GM21723 (cell line): ENCODE measurements at regions not wholly inside any gene's neighbourhood (a gene's known extent, or its start where the extent isn't known, plus 50 kb on each side); places are given as distances from the start of the nearest gene placed in this dataset.
"Not testable (repeated sequence)": the region's sequence is repeated elsewhere in the genome, so short reads cannot be mapped to it uniquely, and the experiment has no call there.

Experiments used
- ATAC-seq: cut with Tn5 transposase; IDR thresholded peaks from one replicate; pipeline ENCODE4 v1.9.1; 2021; ENCODE audit warnings: mild to moderate bottlenecking, moderate library complexity; ENCODE audit not compliant: unreplicated experiment

GRCh38 chr11:93032580-93032979, 63.1 kb downstream of the MTNR1B start:
- ATAC-seq, result no peak

- ATAC-seq, result no peak
These were observed 63.6 kb downstream of the MTNR1B start for GRCh38 chr11:93033093-93033492.

GRCh38 chr11:93034031-93034722, 64.7 kb downstream of the MTNR1B start:
- ATAC-seq, result no peak

GRCh38 chr11:93034723-93035039, 65.2 kb downstream of the MTNR1B start:
- no peak for ATAC-seq

GRCh38 chr11:93038521-93038920, 69.1 kb downstream of the MTNR1B start:
- ATAC-seq, result no peak

- no peak for ATAC-seq
These were observed 70.2 kb downstream of the MTNR1B start for GRCh38 chr11:93039531-93040240.

GRCh38 chr11:93041682-93042081, 72.2 kb downstream of the MTNR1B start:
- no peak for ATAC-seq

GRCh38 chr11:93043186-93043585, 73.7 kb downstream of the MTNR1B start:
- ATAC-seq, result not testable (repeated sequence)

GRCh38 chr11:93049740-93050139, 80.3 kb downstream of the MTNR1B start:
- no peak for ATAC-seq

GRCh38 chr11:93051186-93051585, 81.7 kb downstream of the MTNR1B start:
- ATAC-seq, result no peak

- no peak for ATAC-seq
These were observed 84.4 kb downstream of the MTNR1B start for GRCh38 chr11:93053864-93054263.

- ATAC-seq, result no peak
These were observed 84.8 kb downstream of the MTNR1B start for GRCh38 chr11:93054279-93054678.

GRCh38 chr11:93054881-93055280, 85.4 kb downstream of the MTNR1B start:
- ATAC-seq, result no peak

- no peak for ATAC-seq
These were observed 89.9 kb downstream of the MTNR1B start for GRCh38 chr11:93059117-93059957.

- no peak for ATAC-seq
These were observed 93.6 kb downstream of the MTNR1B start for GRCh38 chr11:93063086-93063485.

GRCh38 chr11:93065074-93065674, 95.7 kb downstream of the MTNR1B start:
- not testable (repeated sequence) for ATAC-seq

GRCh38 chr11:93067881-93068390, 98.5 kb downstream of the MTNR1B start:
- no peak for ATAC-seq

- ATAC-seq, result no peak
These were observed 102.9 kb downstream of the MTNR1B start for GRCh38 chr11:93072229-93072914.

GRCh38 chr11:93073026-93073425, 103.6 kb downstream of the MTNR1B start:
- ATAC-seq, result no peak

- ATAC-seq, result no peak
These were observed 104.2 kb downstream of the MTNR1B start for GRCh38 chr11:93073508-93074280.
